GM18507 (cell line): ENCODE measurements at regions not wholly inside any gene's neighbourhood (a gene's known extent, or its start where the extent isn't known, plus 50 kb on each side); places are given as distances from the start of the nearest gene placed in this dataset.

Experiments
- DNase-seq: peaks from one replicate; pipeline ENCODE4 v3.0.0; 2011; ENCODE audit warnings: low read depth; ENCODE audit not compliant: insufficient read length; ENCODE audit errors: extremely low spot score
- FAIRE-seq: peaks from 2 replicates; lab custom pipeline; 2011; peaks lifted over from hg19 to GRCh38; lab: Jason Lieb, UNC

GRCh38 chr2:145724311-145724898 lies 1204.5 kb upstream of the ZEB2 start:
- DNase-seq (no peak), FAIRE-seq (no peak)

- DNase-seq, result no peak
- FAIRE-seq, result no peak
Measured at GRCh38 chr2:145723872-145724271, 1204.0 kb upstream of the ZEB2 start.

GRCh38 chr2:145721681-145722080 lies 1201.8 kb upstream of the ZEB2 start:
- FAIRE-seq (no peak), DNase-seq (no peak)

GRCh38 chr2:145715601-145716000 lies 1195.7 kb upstream of the ZEB2 start:
- no peak for DNase-seq

GRCh38 chr2:145710303-145710702 lies 1190.4 kb upstream of the ZEB2 start:
- DNase-seq, result no peak
- FAIRE-seq, result no peak

More at GRCh38 chr2:145715601-145716000, 1195.7 kb upstream of the ZEB2 start:
- no peak for FAIRE-seq

- FAIRE-seq, result no peak
- DNase-seq, result no peak
Measured at GRCh38 chr2:145702305-145702704, 1182.4 kb upstream of the ZEB2 start.

- FAIRE-seq (peak; percentile 82), DNase-seq (no peak)
Measured at GRCh38 chr2:145692971-145693478, 1173.1 kb upstream of the ZEB2 start.

DNA sequence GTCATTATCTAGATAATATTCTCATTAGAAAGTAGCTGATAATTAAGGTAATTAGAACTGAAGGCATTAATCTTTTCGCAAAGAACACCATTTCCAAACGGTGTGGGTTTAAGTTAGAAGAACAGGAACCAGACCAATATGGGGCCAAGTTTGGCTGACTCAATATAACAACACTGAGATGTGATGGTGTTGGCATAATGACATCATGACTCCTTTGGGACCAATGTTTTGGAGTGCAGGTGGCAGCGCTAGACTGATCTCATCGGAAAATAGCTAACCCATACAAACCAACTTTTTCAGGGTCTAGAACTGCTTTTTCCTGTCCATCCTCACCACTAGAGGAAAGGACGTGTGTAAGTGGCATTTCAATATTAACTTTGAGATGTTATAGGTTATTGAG lies 1171.7 kb upstream of the ZEB2 start:
- no peak for DNase-seq

DNA sequence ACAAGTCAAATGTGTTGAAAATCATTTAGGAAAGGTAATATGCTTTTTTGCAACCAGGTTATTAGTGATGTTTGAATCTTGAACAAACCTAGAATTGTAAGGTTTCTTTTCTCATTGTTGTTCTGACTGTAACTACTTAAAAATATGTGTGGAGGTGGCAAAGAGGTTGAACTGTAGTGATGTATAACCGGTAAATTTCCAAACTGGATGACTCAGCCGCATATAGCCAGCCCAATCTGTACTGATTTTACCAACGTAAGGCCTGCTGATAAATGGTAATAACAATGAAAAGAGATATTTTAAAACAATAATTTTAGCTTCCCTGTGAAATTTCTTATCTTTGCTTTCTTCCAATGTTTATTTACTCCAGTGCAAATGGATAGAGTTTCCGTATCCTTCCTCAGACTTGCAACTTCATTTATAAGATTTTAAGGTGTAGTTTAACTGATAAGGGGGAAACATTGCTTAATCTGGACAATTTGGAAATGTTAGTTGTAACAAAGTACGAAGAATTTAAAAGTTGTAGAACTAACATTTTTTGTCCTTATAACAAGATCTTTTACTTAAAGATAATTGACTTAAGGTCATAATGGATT lies 1170.4 kb upstream of the ZEB2 start:
- FAIRE-seq (no peak), DNase-seq (no peak)

More for the DNA sequence above, 1171.7 kb upstream of the ZEB2 start:
- no peak for FAIRE-seq

DNA sequence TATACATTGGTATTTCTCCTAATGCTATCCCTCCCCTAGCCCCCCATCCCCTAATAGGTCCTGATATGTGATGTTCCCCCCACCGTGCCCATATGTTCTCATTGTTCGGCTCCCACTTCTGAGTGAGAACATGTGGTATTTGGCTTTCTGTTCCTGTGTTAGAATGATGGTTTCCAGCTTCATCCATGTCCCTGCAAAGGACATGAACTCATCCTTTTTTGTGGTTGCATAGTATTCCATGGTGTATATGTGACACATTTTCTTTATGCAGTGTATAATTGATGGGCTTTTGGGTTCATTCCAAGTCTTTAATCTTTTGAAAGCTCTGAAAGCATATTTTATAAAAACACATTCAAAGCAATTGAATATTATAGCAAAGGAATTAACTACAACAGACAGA lies 1169.4 kb upstream of the ZEB2 start:
- DNase-seq, result no peak

DNA sequence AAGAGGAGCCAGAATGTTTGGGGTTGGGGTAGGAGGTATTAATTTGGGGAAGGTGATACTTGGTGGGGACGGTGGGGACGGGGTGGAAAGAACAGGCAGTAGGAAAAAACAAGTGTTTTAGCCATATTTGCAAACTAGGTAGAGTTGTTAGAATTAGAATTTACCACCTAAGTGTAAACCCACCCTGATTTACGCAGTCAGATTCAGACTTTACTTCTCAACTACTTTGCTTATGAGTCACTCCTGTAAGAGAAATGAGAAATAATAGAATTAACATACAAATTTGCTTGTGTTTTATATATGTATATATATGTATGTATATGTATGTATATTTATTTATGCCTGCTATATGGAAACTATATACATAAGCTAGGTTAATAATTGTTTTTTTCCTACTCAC lies 1168.2 kb upstream of the ZEB2 start:
- FAIRE-seq (no peak), DNase-seq (no peak)

More for the DNA sequence above, 1169.4 kb upstream of the ZEB2 start:
- no peak for FAIRE-seq

DNA sequence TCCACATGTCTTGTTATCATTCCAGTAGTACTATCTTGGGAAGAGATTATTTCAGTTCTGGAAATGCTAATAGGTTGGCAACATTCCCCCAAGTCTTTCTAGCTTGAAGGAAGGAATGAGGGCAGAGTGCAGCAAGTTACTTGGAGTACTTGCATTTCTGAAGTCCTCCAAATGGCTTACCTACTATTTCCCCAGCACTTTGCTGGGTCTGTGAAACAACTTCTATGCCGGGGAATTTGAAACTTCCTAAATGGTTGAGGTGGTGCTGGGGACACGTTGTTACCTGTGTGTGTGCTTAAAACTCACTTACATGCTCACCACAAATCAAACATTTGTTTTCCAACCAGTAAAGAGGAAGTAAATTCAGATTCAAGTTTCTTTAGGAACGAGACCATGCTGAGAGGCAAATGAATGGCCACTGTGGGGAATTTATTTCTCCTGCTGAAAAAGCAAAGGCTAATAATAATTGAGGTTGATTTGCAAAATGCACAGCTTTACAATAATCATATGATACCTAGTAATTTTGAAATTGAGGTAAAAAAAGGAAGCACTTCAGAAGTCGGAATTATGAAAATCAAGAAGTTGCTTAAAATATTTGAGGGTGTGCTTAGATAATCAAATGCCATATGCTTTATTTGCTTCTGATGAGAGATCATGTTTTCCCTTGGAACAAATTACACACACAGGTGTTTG lies 1167.7 kb upstream of the ZEB2 start:
- FAIRE-seq, result no peak
- no peak for DNase-seq

DNA sequence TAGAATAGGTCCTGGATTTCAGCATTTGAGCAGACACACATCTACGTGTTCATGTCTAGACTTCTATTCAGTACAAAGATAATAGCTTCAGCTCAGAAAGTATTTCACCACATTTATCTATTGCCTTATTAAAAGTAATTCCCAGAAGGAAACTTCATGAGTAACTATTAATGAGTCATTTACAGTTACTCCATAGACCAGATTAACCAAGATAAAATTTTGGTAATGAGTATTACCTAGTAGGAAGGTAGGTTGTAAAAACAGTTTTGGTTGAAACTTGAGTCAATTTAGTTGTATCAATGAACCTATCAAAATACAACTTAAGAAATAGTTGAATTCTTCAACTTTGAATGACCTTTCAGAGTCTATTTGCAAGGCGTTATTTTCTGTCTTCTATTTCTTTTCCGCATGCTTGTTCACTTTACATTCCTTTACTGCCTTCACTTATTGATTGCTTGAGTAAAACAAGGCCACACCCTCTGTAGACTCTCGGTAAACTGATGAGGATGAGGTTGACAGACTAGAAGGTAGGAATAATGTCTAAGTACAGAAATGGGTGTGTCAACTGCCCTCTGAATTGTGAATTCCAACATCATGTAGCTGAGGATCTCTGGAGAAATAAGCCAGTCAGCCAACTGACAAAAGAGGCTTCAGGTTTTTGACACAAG lies 1165.6 kb upstream of the ZEB2 start:
- no peak for DNase-seq

GRCh38 chr2:145682546-145683157 lies 1162.7 kb upstream of the ZEB2 start:
- FAIRE-seq (no peak), DNase-seq (no peak)

More for the DNA sequence above, 1165.6 kb upstream of the ZEB2 start:
- FAIRE-seq, result no peak

- FAIRE-seq (no peak), DNase-seq (no peak)
Measured at GRCh38 chr2:145680276-145680675, 1160.4 kb upstream of the ZEB2 start.

DNA sequence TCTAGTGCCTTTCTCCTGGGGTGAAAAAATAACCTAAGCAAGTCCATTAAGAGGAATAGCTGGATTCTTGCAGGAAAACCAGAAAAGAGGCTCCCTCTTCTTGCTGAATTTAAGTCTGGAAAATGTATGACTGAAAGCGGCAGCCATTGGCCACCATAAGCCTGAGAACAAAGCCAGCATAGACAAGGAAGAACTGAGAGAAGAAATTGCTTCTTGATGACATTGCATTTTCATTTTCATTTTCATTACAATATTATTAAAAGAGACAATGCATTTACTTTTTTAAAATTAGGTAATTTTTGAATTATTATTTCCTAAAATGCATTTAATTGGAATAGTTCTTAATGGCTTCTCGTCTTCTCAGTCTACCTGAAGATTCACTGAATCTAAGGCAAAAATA lies 1157.5 kb upstream of the ZEB2 start:
- FAIRE-seq (no peak), DNase-seq (no peak)

DNA sequence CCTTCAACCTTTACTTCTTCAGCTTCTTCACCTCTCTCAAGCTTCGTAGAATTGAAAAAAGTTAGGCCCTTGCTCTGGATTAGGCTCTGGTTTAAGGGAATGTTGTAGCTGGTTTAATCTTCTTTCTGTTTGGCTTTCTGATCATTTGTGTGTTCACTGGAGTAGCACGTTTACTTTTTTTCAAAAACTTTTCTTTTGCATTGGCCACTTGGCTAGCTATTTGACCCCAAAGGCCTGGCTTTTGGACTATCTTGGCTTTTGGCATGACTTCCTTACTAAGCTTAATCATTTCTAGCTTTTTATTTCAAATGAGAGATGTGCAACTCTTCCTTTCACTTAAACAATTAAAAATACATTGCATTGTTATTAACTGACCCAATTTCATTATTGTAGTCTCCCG lies 1154.8 kb upstream of the ZEB2 start:
- FAIRE-seq (no peak), DNase-seq (no peak)

GRCh38 chr2:145669301-145669700 lies 1149.4 kb upstream of the ZEB2 start:
- FAIRE-seq (no peak), DNase-seq (no peak)

GRCh38 chr2:145666552-145666951 lies 1146.6 kb upstream of the ZEB2 start:
- DNase-seq (no peak), FAIRE-seq (no peak)

DNA sequence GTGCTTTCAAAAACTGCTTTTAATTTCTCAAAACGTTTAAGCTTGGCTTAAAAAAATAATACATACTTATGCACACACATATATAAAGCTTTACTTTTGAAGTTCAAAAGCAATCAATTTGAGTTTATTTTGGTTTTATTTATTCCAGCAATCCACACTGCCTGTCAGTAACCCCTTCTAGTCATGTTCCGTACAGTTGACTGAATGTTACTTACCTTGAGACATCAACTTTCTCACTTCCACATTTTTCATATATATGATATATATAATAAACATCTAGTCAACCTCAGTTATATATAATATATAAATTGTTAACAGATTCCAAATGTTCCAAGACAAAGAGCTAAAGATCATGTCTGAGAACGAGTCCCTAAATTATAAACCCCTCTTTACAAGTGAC lies 1137.3 kb upstream of the ZEB2 start:
- no peak for DNase-seq
- FAIRE-seq, result no peak
